Caco-2 (cell line): ENCODE measurements at regions not wholly inside any gene's neighbourhood (a gene's known extent, or its start where the extent isn't known, plus 50 kb on each side); places are given as distances from the start of the nearest gene placed in this dataset.

Experiments used
- BruUV-seq: library from RNA; stranded (reverse); fragments of 400-500 nt; replicated peaks from 2 replicates; lab custom pipeline; 2021; lab: Mats Ljungman, UMichigan
- CTCF ChIA-PET: fragments of 300-600 bp; sonication (Branson Sonifier 250); formaldehyde crosslinking; loops from one replicate; lab custom pipeline; 2022; ENCODE audit warnings: antibody characterized with exemption; lab: Charles Lee
- POLR2A ChIA-PET: fragments of 300-600 bp; sonication (Branson Sonifier 250); formaldehyde crosslinking; loops from one replicate; lab custom pipeline; 2022; ENCODE audit warnings: antibody characterized with exemption; lab: Charles Lee
- DNase-seq, 2 experiments: peaks; one replicate each; pipeline versions ENCODE4 v3.0.0 to v3.0.0-alpha.2; 2020 to 2022
- H3K27me3 ChIP-seq: replicated peaks from 2 replicates; pipeline ENCODE4 v1.6.0; 2011; ENCODE audit warnings: low read length; ENCODE audit not compliant: control insufficient read depth, insufficient read depth
- H3K36me3 ChIP-seq: 2 replicates; pipeline ENCODE4 v1.5.1; 2011; ENCODE audit warnings: low read length; ENCODE audit not compliant: control insufficient read depth, insufficient read depth
- H3K4me1 ChIP-seq: fragments of 250-450 bp; sonication (Bioruptor Pico); 2 replicates; pipeline ENCODE4 v1.5.1; 2020; ENCODE audit warnings: mild to moderate bottlenecking
- H3K4me3 ChIP-seq: 2 replicates; pipeline ENCODE4 v1.5.1; 2011; ENCODE audit warnings: low read depth, mild to moderate bottlenecking, control low read depth, low read length
- H3K9me3 ChIP-seq: fragments of 250-450 bp; sonication (Bioruptor Pico); 2 replicates; pipeline ENCODE4 v1.5.1; 2020; ENCODE audit warnings: mild to moderate bottlenecking, moderate library complexity
- H3K27ac Mint-ChIP-seq: one replicate; pipeline ENCODE4 v1.8.0; 2022; ENCODE audit warnings: mixed read lengths; ENCODE audit not compliant: unreplicated experiment
- H3K27me3 Mint-ChIP-seq: one replicate; pipeline ENCODE4 v1.8.0; 2022; ENCODE audit warnings: mixed read lengths; ENCODE audit not compliant: insufficient read depth, unreplicated experiment
- H3K36me3 Mint-ChIP-seq: one replicate; pipeline ENCODE4 v1.8.0; 2022; ENCODE audit warnings: mild to moderate bottlenecking, mixed read lengths; ENCODE audit not compliant: insufficient read depth, unreplicated experiment
- H3K4me1 Mint-ChIP-seq: one replicate; pipeline ENCODE4 v1.8.0; 2022; ENCODE audit warnings: low read depth, mixed read lengths; ENCODE audit not compliant: unreplicated experiment
- H3K4me3 Mint-ChIP-seq: one replicate; pipeline ENCODE4 v1.8.0; 2022; ENCODE audit warnings: mild to moderate bottlenecking, moderate library complexity, mixed read lengths; ENCODE audit not compliant: unreplicated experiment
- H3K9me3 Mint-ChIP-seq: one replicate; pipeline ENCODE4 v1.8.0; 2022; ENCODE audit warnings: mixed read lengths; ENCODE audit not compliant: unreplicated experiment
- CTCF ChIP-seq, 2 experiments: fragments of 200-600 bp in 1 of 2; IDR thresholded peaks; 1 replicate in 1 of 2; 2 replicates in 1 of 2; pipeline versions ENCODE4 v1.5.1 to v1.8.0; 2011 to 2022; ENCODE audit warnings: antibody characterized with exemption in 1 of 2, control low read depth in 1 of 2, inconsistent platforms in 1 of 2, low read depth in 1 of 2, low read length in 1 of 2, mild to moderate bottlenecking in 1 of 2, moderate library complexity in 1 of 2; ENCODE audit not compliant: insufficient read depth in 1 of 2, severe bottlenecking in 1 of 2, unreplicated experiment in 1 of 2
- intact Hi-C: fragments of 100-400 bp; cut with micrococcal nuclease; formaldehyde crosslinking; loops from one replicate; pipeline ENCODE4 v1.10.0; 2022; ENCODE audit not compliant: unreplicated experiment

- BruUV-seq: no TSS peak
- no peak overlapping the region for H3K4me3 ChIP-seq
- H3K9me3 ChIP-seq: no peaks in the 10 kb centered on the region; the same call in 1 of the 2 replicates
- ChIA-PET CTCF (no interaction called here), POLR2A (no interaction called here)
- Mint-ChIP-seq H3K4me3 (no peak overlapping the region), H3K36me3 (no peaks in the 10 kb centered on the region), H3K27me3 (no peaks in the 10 kb centered on the region), H3K9me3 (peaks cover under 1% of the 10 kb centered on the region), H3K4me1 (peaks cover 6% of the 10 kb centered on the region), H3K27ac (no peak overlapping the region)
- intact Hi-C loops: no loop called here
- no peak for TF ChIP-seq CTCF (IDR thresholded peaks at IDR 0.05; ENCODE audit: insufficient read depth in 1 of 2, low read depth in 1 of 2, low read length in 1 of 2, severe bottlenecking in 1 of 2, unreplicated experiment in 1 of 2)
- peaks cover 9% of the 10 kb centered on the region; the same call in 1 of the 2 replicates for H3K4me1 ChIP-seq
- DNase-seq: no peak
- no peaks in the 10 kb centered on the region for H3K36me3 ChIP-seq
- H3K27me3 ChIP-seq: no peaks in the 10 kb centered on the region
Observed at GRCh38 chr5:82624062-82624461, 345.9 kb upstream of the RPS23 start.

- Mint-ChIP-seq H3K27ac (no peak overlapping the region), H3K4me3 (no peak overlapping the region), H3K9me3 (peaks cover 10% of the 10 kb centered on the region), H3K4me1 (peaks cover 6% of the 10 kb centered on the region), H3K27me3 (no peaks in the 10 kb centered on the region), H3K36me3 (no peaks in the 10 kb centered on the region)
- no peaks in the 10 kb centered on the region; the same call in 1 of the 2 replicates for H3K9me3 ChIP-seq
- TF ChIP-seq CTCF (IDR thresholded peaks at IDR 0.05; ENCODE audit: insufficient read depth in 1 of 2, low read depth in 1 of 2, low read length in 1 of 2, severe bottlenecking in 1 of 2, unreplicated experiment in 1 of 2): no peak
- ChIA-PET CTCF (no interaction called here), POLR2A (no interaction called here)
- H3K4me1 ChIP-seq: peaks cover 9% of the 10 kb centered on the region; the same call in 1 of the 2 replicates
- intact Hi-C loops: no loop called here
- H3K4me3 ChIP-seq: no peak overlapping the region
- no peaks in the 10 kb centered on the region for H3K27me3 ChIP-seq
- no TSS peak for BruUV-seq
- DNase-seq: no peak
- no peaks in the 10 kb centered on the region for H3K36me3 ChIP-seq
Observed at GRCh38 chr5:82622711-82623514, 344.8 kb upstream of the RPS23 start.

- no TSS peak for BruUV-seq
- intact Hi-C loops: no loop called here
Observed at GRCh38 chr5:82622205-82622604, 344.1 kb upstream of the RPS23 start.

More at GRCh38 chr5:82622205-82622604, 344.1 kb upstream of the RPS23 start:
- DNase-seq: no peak
- no peaks in the 10 kb centered on the region for H3K27me3 ChIP-seq
- TF ChIP-seq CTCF (IDR thresholded peaks at IDR 0.05; ENCODE audit: insufficient read depth in 1 of 2, low read depth in 1 of 2, low read length in 1 of 2, severe bottlenecking in 1 of 2, unreplicated experiment in 1 of 2): no peak
- no peak overlapping the region for H3K27ac Mint-ChIP-seq
- no peaks in the 10 kb centered on the region for H3K36me3 Mint-ChIP-seq
- no peaks in the 10 kb centered on the region; the same call in 1 of the 2 replicates for H3K9me3 ChIP-seq
- H3K4me1 Mint-ChIP-seq: peaks cover 6% of the 10 kb centered on the region
- no peak overlapping the region for H3K4me3 ChIP-seq
- peaks cover 10% of the 10 kb centered on the region for H3K9me3 Mint-ChIP-seq
- no peaks in the 10 kb centered on the region for H3K36me3 ChIP-seq
- H3K27me3 Mint-ChIP-seq: no peaks in the 10 kb centered on the region
- H3K4me3 Mint-ChIP-seq: no peak overlapping the region
- H3K4me1 ChIP-seq: peaks cover 7% of the 10 kb centered on the region; the same call in 1 of the 2 replicates
- CTCF ChIA-PET: no interaction called here
- POLR2A ChIA-PET: no interaction called here
